DMS114 treated with DMSO at 0.1 percent for 48 hours (cell line): ENCODE measurements at regions not wholly inside any gene's neighbourhood (a gene's known extent, or its start where the extent isn't known, plus 50 kb on each side); places are given as distances from the start of the nearest gene placed in this dataset.

Experiments used
- DNase-seq: peaks from one replicate; lab custom pipeline; 2025; ENCODE audit not compliant: unreplicated experiment; lab: John Stamatoyannopoulos, UW

DNA sequence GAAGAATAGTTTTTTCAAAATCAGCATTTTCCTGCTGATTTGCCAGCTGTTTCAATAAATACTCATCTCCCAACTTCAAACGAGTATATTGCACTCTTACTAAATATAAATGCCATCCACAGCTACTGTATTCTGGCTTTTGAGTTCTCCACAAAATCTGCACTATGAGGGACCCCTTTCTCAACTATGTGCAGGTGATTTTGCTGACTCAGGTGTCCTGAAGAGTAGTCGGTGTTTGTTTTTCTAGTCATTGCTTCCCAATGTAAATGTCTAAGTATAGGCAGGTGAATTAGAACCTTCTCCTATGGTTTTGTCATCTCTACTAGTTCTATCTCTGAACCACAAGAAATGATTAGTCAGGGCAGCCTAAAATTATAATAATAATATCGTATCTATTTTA, 616.8 kb upstream of the MEF2C start:
- DNase-seq = no peak

DNA sequence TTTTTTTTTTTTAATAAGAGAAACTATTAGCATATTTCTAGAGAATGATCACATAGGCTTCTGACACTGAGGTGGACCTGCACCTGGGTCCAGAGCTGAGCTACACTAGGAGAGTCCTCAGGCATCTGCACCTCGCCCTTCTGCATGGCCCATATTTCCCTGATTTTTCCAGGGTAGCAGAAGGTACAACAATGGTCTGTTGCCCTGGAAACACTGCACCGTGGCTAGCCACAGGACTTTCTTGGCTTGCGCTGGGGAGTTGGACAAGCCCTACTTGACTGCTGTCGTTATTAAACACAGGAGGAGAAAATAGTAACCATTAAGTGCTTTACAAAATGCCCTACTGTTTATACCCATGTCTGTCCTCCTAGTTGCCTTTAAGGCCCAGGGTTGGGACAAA, 615.7 kb upstream of the MEF2C start:
- DNase-seq = no peak

DNA sequence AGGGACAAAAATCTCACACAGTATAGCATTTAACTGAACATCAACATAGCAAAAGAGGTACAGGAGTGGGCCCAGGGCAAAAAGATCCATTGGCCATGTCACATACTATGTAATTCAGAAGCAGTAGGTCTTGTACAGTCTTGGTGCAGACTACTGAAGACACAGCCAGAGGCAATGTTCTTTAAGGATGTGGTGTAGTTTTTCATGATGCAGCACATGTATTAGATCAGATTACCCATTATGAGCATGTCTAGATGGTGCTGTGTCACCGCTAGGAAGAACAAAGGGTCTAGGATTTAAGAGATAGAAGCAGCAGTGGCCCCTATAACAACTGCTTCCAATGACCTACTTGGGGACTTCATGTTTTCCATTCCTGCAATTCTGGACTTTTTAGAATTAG, 610.4 kb upstream of the MEF2C start:
- no peak for DNase-seq

DNA sequence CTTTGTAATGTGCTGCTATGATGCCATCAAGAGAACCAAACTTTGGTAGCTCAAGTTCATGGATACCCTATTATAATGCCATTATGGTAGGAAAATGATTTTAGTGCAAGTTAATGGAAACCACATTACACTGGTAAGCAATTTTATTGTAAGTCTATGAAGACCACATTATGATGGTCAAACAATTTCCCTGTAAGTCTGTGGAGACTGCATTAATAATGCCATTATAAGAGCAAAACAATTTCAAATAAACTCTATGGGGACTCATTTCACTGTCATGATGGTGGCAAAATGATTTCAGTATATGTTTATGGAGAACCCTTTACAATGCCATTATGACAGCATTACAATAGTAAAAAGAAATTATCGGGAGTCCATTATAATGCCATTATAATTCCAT, 602.0 kb upstream of the MEF2C start:
- DNase-seq = no peak

DNA sequence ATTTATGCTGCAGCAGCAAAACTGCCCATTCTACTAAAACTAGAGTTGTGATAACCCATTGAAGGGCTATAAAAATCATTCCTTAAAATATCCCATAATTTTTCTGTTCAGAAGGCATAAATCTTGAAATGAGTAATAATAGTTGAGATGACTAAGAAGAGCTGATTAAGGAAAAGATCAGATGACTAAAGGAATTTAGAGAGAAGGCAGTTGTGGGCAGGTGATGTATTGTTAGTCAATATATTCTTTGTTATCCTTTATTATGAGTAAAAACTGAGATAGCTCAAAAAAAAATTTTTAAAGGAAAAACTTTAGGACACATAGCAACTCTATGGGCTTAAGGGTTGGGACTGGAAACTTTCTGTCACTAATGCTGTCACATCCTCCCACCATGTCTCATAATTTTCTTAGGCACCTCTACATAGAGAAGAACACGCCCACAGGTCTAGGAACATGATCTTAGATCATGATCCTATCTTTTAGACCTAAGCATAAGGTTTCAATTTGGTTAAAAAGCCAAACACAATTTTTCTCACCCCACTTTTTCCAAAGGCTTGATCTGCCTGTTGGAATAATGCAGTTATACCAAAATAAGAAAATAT, 597.5 kb upstream of the MEF2C start:
- DNase-seq = no peak

DNA sequence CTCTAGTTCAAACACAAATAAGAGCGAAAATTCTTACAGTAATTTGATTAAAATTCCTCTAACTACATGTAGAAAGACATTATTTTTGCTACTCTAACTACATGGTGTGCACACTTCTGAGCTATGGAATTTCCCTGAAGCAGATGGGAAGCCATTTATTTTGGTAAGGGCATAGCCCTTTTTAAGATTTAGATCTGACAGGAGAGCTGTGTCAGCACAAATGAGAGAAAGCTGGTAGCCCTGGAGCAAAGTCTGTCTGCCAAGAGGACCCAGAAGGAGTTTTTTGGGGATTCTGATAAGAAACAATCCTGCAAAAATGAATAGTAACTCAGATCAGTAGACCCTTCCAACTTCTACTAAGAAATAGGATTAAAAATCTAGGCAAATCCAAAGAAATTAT, 595.9 kb upstream of the MEF2C start:
- DNase-seq = no peak

DNA sequence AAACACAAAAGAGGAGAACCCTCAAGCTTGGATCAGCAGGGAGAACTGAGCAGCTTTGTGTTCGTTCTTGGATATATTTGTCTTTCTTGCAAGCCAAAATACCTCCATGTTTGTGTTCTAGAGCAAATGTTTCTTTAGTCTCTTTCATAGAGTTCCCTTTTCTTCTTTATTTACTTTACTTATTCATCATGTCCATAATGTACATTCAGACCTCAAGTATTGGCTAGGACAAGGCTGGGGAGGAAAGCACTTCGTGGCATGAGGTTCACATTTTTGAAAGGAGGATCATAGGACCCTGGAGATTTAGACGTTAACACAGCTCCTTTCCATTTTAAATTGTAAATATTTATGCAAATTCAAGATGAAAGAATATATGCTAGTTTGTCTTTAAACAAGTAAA, 590.2 kb upstream of the MEF2C start:
- no peak for DNase-seq

DNA sequence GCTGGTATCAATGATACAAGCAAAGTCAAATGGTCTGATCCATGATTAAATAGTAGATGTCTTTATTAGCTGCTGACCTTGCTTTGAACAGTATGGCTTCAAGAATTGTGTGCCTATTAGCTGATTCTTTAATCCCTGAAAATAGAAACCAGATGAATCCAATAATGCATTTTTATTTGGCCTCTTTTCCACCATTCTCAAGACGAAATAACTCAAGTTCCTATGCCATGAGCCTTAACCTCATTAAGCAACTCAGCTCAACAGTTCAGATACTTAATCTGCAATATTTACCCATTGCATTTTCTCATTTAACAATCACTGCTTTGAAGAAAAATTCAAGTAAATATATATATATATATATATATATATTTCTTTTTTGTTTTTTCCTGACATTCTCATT, 588.6 kb upstream of the MEF2C start:
- DNase-seq = no peak

DNA sequence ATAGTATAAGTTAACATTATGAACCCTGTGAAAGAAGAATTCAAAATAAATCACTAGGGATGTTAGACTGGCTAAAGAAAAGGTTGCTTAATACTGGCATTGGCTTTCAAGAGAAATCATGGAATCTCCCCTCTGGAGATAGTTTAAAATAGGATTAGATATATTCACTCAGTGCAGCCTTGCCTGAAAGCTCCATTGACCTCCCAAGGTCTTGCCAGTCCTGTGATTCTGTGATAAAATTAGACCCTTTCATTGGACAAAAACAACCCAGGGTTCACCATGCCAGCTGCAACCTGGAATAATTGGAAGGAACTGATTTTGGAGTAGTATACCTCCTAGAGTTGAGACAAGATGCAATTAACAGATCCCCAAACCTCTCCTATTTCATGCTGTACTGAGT, 588.1 kb upstream of the MEF2C start:
- no peak for DNase-seq

DNA sequence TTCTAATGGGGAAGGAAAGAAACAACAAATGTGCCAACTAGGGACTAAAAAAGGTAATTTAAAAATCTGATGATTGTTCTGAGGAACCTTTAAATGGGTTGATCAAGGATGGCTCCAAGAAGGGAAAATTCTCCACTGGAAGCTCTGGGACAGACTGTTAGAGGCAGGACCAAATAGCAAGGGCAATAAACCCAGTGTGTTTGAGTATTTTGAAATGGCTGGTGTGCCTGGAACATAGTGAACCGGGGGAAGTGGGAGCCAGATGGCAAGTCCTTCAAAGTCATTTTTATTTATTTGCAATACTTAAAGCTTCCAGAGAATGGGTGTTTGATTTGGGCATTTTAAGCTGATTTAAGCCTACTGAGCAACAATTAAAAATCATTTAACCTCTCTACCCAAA, 587.7 kb upstream of the MEF2C start:
- no peak for DNase-seq

DNA sequence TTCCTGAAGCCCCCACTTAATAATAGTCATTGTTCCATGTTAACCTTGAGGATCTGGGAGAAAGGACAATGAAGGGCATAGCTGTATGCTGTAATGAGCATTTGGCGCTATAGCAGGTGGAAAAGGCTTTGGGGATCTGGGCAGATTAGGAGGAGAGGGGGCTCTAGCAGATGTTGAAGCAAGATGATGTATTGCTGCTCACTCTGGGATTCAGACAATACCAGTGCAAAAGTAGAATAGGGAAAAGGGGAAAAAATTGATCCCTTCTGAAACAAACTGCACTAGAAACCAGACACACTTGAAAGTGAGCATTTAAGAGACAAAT, 575.3 kb upstream of the MEF2C start:
- DNase-seq = no peak

DNA sequence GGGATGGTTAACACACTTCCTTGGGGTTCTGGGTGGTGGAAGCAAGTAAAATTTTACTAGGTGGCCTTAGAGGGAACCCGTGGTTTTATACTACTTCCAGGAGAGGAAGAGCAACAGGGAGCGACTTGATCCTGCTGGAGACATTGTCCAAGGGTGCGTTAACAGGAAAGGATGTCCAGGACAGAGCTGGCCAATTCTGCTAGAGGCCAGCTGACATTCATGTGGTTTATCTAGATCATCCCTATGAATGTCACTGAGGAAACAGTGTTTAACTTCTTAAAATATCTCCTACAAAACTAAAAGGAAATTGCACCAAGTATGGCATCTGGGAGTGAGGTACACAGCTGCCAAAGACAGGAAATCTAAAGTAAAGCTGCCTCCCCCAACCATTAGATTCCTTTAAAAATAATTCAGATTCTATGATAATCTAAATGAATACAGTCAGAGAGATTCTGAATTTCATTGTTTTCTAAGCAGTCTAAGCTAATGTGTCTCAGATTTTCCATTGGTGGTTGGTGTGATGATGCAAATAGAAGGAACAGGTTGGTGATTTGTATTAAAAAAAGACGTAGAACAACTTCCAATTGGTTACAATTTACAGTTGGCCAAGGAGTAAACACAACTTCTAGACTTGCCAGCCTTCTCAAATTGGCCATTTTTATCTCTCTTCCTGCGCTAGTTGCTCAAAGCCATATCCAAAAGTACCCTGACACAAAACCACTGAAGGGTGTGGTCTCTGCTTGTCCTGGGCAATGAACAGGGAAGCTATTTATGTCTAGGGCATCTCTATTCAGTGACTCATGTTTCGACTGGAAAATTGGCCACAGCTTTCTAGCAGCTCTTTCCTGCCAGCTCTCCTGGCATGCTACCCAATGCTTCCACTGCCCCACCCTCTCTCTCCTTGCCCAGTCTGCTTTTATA, 574.7 kb upstream of the MEF2C start:
- no peak for DNase-seq

DNA sequence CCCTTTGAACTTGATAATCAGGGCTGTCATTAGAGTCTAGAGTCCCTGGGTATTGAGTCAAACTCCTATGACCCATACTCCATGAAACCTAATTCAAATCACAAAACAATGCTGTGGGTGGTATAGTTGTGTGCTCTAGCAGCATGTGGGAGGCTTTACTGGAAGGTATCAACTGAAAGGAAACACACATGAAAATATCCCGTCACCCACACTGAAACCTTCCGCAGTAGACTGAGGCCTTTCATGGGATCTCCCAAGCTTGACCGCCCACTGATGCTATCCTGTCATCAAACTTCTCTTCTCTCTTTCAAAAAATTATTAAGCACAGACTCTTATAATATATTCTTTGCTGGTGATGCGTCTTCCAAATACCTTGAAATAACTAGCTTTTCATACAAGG, 569.1 kb upstream of the MEF2C start:
- DNase-seq = no peak

DNA sequence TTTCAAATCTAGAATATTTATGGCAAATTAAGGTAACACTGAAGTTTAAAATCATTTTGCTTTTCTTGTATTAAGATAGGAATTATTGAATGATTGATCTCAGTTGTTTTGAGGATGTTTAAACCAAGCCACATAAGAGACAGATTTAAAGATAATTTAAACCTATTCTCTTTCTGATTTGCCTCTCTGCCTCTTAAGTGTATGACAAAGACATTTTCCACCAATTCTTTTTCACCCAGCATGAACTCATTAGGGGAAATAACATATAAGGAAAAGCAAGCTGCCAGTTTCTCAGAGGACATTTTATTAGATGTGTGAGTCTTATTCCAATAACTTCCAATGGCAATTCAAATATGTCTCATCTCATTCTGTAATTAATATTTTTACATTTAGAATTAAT, 568.3 kb upstream of the MEF2C start:
- no peak for DNase-seq

DNA sequence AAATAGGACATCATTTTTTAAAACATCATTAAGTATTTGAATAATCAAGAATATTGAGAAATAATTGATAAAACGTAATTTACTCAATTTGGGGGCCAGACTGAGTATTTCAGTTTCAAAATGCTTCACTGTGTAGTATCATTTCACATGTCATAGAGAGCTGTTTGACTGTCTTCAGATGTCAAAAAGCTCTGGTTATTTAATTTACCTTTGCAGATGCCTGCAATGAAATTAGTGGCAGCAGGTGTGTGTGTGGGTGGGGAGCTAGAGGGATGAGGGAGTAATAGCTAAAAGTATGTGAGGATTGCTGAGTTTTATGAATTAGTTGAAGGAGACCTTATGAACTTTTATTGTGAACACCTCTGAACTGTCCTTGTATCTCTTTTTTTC, 567.2 kb upstream of the MEF2C start:
- no peak for DNase-seq

DNA sequence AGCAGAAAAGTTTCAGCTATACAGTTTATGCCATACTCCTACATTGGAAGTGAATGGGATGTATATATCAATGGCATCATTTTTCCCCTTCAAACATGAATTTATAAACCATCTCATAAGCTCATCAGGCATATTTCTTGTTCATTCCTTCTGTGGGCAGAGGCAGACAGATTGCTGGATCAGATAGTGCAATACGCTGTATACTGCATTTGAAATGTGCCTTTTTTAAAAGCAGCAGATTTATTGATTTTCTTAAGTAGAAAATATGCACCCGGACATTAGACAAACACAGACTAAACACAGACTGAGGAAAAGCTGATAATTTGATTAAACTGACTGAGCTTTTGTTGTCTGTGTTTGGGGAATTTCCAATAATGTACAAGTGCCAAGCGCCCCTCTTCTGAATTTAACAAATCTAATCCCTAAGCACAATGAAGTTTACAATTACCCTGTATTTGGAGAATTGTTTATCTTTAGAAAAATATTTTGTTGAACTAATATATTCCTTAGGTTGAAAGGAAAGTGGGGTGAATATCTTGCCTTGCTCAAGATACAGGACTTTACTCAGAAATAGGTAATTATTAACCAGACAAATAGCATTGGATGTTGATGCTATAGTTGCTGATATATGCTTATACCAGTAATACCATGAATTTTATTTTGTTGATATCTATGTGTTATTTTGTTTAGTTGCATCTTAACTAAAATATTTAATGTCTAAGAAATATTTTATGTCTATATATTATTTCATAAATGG, 566.6 kb upstream of the MEF2C start:
- no peak for DNase-seq

DNA sequence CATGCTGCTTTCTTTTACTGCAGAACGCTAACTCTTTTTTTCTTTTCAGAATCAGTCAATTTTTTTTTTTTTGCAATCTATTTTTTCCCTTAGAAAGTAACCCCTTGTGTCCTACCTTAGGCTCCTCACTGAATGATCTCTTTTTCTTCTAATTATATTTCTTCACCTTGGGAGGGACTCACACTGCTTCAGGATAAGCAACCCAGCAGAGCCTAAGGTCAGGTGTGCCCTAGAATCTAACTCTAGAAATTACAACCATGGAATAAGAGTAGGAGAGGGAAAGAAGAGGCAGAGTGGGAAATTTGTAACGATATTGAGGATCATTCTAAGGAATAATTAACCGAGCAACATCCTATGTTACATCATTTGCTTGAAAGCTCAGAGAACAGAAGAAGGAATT, 564.0 kb upstream of the MEF2C start:
- DNase-seq = no peak

DNA sequence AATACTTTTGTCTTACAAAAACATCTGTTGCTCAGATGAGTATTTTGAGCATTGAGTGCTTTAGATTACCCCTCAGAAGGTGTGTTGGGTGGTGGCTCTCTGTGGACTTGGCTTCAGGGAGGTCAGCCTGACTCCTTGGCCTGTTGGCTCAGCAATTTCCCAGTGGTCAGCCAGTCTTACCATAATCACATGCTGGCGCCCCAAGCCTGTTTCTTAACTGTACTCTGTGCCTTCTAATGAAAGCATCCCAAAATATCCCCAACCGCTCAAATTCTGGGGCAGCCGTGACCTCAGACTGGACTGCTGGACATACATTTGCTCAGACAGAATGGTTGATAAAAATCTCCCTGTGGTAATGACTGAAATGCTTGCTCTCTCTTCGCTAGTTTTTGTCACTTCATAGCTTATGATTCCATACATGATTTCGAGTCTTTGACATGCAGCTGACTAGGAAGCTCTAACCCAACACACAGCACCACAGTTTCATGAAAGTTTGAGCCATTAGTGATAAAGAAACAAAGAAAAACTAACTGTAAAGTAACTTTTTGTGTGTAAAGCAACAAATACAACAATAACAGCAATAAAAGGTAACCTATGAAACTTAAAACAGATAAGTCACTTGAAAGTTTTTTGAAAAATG, 562.2 kb upstream of the MEF2C start:
- DNase-seq = no peak

DNA sequence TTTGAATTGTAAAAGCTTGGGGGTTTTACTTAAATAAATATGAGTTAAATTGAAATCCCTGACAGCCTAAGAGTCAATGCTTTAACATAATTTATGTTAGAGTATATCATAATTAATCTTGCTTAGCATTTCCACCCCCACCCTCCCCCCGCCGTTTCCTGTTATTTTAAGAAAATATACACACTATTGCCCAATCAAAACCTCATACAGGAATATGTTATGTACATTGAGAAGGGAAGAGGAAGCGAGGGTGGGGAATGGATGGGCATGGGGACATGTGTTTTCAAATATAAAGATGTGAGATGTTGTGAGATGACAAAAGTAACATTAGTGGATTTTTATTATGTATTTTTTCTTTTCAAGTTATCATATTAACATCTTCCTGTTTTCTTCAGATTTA, 561.1 kb upstream of the MEF2C start:
- DNase-seq = no peak

DNA sequence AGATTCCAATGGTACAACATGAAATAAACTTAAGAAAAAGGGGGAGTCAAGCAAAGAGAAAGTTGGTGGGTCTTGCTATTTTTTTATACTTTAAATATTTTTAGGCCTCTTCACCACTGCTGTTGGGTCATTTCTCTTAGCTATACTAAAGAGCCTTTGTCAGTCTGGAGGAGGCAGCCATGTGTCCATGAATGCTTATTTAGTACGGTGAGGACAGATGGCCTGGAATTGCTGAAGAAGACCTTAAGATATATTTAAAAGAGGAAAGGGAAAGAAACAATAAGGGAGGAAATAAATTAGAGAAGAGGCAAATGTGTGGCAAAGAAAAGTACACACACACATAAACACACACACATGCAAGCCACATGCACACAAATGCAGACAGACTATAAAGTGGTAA, 560.5 kb upstream of the MEF2C start:
- no peak for DNase-seq

DNA sequence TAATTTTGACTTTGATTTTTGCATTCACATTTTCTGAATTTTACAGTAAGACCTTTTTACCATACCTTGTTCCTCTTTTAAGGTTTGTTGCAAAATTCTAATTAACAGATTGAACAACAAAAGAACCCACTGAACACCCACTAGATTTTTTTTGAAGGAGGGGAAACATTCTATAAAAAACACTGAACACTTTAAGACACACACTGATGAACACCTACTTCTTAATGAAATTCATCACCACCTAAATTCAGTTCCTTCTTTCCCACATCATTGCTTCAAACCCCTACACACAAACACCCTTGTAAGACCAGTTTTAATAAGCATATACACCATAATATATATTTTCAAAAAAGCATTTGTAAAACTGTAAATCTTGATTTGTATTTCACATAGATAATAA, 559.0 kb upstream of the MEF2C start:
- no peak for DNase-seq

DNA sequence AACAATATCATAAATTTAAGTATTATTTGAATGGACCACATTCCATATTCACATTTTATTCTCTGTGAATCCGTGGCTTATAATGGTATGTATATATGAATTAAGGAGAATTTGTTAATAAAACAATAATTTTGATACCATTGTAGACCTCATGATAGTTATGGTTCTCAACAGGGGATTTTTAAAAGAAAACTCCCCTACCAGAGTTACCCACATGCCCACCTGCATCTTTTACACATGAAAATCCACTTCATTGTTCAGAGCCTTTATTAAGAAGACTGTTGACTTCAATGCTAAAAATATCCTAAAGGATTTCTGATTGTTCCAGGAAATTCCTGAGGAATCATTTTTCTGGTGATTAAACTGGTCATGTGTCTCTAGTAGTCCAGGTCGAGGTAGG, 557.7 kb upstream of the MEF2C start:
- DNase-seq = no peak
